GM19468 (cell line): ENCODE measurements at regions not wholly inside any gene's neighbourhood (a gene's known extent, or its start where the extent isn't known, plus 50 kb on each side); places are given as distances from the start of the nearest gene placed in this dataset.

Experiments
- ATAC-seq: cut with Tn5 transposase; IDR thresholded peaks from one replicate; pipeline ENCODE4 v1.9.1; 2021; ENCODE audit warnings: mild to moderate bottlenecking, moderate library complexity, moderate number of reproducible peaks; ENCODE audit not compliant: unreplicated experiment; ENCODE audit errors: extremely low read depth

DNA sequence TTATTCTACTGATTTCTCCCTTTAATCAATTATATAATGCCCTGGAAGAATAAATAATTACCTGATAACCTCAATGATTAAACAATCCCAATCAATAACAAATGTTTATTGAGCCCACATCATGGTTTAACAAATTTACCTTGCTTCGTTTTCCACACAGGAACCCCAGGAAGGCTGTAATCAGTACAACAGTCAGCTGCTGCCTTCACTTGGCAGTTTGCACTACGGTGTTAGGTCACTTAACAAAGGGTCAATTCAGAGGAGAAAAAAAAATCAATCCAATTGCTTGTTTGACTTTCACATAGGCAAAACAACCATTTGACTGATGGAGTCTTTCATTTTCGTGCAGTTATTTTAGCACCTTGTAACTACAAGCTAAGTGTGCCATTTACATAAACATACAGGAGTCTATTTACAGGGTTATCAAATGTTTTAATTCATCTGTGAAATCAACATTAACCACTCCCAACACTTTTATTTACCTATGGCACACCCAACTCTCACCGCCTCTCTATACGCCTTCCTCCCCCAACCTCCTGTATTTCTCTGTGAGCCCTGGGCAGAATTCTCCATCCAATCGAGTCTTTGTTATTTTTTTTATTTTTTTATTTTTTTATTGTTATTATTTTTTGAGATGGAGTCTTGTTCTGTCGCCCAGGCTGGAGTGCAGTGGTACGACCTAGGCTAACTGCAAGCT lies 140.4 kb upstream of the TAB2 start:
- no peak for ATAC-seq

DNA sequence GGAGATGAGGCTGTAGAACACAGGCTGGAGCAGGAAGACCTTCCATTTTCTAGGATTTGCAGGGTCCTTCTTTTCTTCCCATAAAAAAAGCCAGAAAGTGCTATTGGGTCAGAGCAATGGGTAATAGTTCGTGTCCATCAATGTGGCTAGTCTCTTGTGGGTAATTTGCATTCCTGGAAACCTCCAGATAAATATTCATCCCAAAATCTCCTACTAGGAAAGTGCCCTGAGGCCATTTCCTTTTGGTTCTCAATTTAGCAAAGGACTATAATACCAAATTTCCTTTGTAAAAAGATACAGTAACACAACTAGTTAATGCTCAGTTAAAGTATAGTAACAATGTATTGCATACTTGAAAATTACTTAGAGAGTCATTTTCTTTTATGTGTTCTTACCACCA lies 138.1 kb upstream of the TAB2 start:
- no peak for ATAC-seq

DNA sequence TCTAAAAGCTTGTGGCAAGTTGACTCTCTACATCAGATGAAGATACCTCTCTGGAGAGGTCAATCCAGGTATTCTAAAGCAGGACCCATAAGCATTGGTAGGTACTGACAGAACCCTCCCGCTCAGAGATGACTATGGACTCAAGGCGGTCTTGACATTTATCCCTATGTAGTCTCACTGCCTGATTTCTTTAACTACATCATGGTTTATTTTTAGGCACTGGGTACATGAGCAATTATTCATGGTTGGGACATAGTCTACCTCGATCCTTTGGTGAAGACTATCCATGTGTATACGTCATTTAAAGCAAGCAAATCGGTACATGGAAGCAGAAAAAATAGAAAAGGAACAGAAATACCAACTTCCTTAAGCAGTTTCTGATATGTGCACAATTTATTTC lies 136.2 kb upstream of the TAB2 start:
- no peak for ATAC-seq

DNA sequence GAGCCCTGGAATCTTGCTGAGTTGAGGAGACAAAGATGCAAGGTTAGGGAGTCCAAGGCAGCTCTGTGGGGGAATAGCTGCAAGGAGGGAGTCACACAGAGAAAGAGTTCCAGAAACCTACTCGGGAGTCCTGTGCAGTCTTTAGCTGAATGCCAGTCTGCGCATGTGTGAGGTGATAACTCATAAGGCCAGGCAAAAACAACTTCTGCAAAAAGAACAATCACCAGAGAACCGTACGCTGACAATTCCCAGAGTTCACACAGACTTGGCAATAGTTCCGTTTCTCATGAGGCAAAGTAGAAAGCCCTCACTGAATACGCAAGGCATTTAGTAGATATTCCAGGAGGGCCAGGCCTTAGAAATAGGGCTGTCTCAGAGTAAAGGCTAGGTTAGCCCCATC lies 135.2 kb upstream of the TAB2 start:
- ATAC-seq, result no peak

DNA sequence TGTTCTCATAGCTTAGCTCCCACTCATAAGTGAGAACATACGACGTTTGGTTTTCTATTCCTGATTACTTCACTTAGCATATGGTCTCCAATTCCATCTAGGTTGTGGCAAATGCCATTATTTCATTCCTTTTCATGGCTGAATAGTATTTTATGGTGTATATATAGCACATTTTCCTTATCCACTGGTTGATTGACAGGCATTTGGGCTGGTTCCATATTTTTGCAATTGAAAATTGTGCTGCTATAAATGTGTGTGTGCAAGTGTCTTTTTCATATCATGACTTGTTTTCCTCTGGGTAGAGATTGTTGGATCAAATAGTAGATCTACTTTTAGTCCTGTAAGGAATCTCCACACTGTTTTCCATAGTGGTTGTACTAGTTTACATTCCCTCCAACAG lies 133.0 kb upstream of the TAB2 start:
- ATAC-seq, result no peak

DNA sequence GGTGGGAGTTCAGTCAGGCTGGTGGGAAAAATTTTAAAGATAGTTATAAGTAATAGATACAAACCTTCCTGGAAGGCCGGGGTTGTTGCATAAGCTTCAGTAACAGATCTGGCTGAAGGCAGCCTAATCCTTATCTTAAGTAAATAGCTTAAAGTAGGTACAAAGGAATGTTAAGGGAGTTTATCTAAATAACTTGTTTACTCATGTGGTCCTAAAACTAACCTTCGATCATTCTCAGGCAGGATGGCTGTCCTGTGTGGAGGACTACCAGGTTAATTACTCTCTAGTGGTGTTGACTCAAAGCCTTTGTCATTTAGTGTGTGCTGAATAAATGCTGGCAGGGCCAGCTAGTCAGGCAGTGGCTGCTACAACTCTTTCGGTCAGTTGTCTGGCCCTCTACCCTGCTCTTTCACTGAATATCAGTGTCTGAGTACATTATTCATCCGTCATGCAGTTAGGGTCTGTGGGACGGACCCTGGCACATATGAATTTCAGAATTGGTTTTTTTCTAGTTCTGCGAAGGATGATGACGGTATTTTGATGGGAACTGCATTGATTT lies 131.6 kb upstream of the TAB2 start:
- no peak for ATAC-seq

DNA sequence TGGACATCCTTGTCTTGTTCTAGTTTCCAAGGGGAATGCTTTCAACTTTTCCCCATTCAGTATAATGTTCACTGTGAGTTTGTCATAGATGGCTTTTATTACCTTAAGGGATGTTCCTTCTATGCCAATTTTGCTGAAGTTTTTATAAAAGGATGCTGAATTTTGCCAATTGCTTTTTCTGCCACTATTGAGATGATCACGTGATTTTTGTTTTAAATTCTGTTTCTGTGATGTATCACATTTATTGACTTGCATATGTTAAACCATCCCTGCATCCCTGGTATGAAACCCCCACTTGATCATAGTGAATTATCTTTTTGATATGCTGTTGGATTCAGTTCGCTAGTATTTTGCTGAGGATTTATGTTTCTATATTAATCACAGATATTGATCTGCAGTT lies 130.6 kb upstream of the TAB2 start:
- no peak for ATAC-seq

DNA sequence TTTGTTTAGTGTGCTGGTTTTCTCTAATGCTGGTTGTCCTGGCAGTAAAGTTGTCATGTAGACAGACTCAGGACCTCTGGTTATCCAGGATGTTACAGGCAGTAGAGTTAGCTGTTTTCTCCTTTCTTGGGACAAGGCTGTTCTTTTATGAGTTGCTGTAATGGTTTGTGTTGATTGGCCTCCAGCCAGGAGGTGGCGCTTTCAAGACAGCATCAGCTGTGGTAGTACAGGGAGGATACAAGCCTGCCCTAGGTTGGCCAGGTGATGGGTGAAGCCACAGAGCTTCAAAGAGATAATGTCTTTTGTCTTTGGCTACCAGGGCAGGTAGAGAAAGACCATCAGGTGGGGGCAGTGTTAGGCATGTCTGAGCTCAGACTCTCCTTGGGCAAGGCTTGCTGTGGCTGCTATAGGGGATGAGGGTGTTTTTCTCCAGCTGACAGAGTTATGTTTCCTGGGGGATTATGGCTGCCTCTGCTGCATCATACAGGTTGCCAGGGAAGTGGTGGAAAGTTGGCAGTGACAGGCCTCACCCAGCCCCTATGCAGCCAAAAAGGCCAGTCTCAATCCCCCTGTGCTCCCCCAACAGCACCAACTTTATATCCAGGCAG lies 127.2 kb upstream of the TAB2 start:
- no peak for ATAC-seq

DNA sequence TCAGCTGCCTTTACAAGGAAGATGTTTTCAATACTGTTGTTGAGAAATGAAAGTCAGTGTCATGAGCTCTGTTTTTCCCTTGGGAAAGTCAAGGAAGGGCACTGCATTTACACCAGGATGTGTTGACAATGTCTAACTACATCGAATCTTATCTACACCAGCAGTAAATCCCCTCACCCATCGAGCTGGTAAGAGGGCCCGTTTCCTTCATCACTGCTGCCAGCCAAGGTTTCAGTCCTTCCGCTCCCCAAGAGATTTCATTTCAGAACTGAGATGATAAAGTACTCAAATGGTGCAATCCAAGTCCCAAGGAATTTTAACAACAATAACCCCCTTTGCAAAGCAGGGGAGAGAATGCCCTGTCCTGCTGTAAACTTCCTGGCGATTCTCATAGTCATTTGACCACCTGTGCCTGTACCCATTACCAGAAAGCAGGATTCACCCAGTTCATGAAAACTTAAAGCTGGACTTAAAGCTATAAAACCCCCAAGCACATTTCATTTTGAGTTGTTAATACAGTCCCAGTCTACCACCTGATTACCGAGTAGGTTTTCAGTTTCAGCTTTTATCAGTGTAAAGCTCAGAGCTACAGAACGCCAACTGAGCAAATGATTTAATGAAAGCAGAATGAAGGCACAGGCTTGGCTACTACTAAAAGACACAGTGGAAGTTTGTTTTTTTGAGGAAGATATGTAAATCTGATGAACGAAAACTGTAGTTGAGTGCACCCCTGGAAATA lies 122.5 kb upstream of the TAB2 start:
- ATAC-seq, result no peak

DNA sequence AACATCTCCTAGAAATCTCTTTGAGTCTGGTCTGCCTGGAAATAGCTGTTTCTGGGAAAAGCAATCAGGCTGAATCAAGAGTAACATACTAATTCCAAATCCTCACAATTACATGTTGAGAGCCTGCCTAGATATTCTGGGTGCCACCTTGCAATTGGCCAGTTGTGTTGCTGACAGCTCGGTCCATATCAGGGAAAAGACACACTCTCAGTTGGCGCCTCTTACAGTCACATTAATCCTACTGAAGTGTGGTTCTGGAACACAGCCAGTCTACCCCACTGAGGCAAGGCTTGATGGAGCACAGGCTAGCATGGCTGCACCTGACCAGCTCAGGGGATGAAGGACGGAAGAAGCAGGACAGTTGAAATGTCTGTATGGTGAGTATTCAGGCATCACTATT lies 121.4 kb upstream of the TAB2 start:
- ATAC-seq, result no peak

DNA sequence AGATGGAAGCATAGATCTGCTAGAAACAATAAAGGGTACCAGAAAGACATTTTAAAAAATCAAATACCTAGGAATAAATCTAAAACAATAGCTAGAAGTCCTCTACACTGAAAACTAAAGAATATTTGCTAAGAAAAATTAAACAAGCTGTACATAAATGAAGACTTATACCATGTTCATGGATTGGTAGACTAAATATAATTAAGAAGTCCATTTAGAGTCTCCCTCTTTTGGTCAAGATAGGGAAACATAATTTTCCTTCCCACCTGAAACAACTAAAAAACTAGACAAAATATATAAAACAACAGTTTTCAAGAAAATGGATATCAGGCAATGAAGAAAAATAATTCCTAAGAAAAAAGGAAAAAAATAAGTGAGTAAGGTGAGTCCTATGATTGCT lies 120.0 kb upstream of the TAB2 start:
- no peak for ATAC-seq

DNA sequence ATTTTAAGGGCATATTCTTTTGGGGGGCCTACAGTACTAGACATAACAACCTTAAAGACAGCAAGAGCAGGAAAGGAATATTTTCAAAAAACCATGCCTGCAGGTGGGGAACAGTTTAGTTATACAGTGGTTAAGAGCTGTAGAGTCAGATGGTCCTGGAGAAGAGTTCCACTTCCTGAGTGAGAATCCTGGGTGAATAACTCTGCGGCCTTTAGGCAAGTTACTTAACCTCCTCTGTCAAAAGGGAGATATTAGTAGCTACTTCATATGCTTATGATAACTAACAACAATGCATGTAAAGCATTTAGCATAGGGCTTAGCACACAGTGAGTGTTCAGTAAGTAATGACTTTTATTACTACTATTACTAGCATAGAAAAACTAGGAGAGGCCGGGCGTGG lies 119.2 kb upstream of the TAB2 start:
- no peak for ATAC-seq

DNA sequence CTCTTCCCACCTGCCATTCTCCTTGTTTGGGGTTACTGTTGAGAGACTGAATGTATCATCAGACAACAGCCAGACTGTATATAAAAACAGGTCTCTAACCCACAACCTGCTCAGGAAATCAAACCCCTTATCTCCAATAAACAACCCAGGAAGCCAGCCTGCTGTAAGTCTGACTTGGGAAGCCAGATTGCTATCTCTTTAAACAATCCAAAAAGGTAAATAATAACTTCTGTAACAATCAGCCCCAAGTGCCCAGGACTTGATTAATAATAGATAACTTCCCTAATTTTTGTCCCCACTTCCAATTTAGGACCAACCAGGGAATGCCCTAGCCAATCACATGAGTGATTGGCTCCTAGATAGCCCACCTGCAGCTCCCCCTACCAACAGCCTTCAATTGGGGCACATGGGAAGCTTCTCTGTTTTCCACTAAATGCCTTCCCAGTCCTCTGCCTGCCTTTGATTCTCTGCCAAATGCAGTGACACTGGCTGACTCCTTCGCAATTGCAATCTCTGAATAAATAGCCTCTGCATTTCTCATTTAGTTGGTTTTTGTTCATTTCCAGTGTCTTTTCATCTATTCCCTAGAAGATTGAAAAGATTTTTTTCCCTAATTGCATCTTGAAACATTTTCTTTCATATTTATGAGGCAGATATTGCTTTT lies 117.1 kb upstream of the TAB2 start:
- no peak for ATAC-seq

DNA sequence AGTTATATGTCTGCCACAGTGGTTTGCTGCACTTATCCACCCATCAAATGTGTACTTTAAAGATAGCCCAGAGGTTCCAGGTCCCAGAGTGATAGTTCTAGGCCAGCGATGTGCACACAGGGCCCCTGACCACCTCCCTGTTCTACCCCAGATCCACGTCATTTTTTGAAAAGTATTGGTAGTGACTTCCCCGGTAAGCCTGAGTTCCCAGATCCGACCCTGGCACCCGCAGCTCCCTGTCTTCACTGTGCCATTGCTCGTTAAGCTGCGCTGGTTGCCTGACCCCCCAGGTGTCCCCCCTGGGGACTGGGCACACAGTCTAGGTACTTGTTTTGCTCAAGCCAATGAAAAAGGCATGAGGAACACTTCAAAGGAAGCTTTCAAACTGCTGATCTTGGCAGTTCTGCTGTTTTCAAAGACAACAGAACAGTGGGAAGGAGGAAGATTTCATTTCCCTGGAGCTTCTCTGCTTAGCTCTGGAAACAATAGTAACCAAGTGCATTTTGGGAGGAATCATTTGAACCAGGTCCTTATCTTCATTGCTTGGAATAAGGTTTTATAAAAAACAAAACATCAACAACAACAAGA lies 116.3 kb upstream of the TAB2 start:
- ATAC-seq, result no peak

DNA sequence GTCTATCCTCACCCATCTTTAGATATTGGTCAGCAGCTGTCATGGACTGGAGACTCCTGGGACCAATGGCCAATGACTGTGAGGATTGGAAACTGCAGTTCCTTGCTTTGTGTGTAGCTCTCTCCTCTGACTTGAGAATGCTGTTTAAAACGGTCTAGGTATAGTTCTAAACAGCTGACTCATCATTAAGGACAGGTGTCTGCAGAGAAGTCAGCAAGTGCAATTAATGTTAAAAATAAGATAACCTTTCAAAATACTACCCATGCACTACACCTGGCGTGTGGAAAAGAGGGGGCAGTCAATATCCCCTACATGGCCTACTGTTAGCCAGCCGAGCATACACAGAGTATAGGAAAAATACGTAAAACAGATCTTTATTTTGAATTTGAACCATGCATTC lies 115.4 kb upstream of the TAB2 start:
- ATAC-seq, result no peak

DNA sequence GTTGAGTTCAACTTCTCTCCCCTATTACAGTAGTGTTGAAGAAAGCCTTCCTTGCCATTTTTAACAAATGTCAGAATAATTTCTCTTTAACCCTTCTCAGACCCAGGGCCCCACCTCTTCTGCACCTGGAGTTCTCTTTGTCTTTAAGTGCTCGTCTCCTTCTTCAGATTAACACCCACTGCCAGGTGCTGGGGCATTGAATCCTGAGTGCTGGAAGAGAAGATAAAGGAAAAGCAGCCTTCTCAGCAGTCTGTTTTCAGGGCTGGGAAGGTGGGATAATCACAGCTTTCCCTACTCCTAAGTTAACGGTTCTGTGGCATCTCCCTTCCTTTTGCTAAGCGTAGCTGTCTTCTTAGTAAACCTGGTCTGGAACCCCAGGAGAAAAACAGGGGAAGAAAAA lies 114.6 kb upstream of the TAB2 start:
- no peak for ATAC-seq

DNA sequence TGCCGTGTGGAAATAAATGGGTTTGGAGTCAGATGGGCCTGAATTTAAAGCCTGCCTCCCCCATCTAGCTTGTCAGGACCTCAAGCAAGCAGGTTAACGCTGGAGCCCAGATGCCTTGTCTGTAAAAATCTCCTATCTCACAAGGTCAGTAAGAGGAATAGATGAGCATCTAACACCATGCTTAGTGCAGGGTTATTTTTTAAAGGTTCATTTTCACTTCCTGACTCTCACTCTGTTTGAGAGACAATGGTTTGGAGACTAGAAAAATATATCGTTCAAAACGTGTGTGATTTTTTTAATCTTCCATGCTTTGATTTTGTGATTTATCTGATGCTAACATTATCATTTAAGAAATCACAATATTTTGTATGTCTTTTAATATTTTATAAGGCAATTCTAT lies 114.0 kb upstream of the TAB2 start:
- no peak for ATAC-seq

DNA sequence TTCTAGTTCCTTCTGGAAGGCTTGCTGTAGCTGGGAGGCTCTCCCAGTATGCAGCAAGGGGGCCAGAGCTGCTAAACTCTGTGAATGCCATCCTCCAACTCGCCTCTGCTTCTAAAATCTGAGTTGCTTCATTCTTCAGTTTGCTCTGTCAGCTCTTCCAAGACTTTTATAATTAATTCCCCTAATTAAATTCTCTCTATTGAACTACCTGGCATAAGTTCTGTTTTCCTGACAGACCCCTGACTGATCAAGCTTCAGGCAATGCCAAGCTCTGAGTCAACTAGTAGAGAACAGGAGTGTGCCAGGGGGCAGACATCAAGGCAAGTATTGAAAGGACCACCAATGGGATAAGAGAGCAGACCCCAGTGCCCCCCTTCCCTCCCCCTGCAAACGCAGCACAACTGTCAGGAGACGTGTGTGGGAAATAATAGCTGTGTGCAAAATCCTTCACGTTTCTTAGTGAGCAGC lies 109.3 kb upstream of the TAB2 start:
- ATAC-seq, result no peak

DNA sequence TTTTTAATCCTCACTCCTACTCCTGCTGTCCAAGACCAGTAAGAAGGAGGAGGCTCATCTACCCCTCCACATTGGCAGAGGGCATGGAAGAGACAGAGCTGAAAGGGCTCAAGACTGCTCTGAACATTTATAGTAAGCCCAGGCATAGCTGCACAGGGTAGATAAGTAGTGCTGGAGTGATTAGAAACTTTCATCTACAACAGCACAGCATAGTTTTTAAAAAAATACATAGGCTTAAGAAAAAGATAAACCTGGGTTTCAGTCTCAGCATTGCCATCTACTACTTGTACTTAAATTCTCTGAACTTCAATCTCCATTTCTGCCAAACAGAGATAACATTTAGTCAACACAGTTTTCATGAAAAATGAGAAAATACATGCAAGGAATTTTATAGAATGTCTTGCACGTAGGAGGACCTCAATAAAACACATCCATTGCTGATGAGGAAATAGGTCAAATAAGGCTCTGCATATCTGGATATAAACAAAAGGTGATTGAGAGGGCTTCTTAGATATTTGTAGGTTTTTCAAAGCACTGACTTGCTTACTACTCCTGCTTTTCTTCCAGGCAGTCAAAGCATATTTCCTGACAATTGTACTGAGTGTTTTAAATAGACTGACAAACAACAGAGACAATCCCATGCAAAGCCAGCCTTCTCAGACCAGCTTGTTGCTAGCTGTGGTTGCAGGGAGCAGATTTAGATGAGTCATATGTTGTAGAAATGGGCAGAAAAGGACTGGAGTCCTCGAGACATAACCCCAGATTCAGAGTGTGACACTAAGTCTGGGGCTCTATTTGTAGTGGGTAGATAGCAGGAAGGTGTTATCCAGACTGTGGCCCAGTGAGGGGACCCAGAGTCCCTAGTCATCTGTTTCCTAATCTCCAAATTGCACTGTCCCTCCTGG lies 107.4 kb upstream of the TAB2 start:
- ATAC-seq, result no peak
